ENCODE measurements at regions not wholly inside any gene's neighbourhood (a gene's known extent, or its start where the extent isn't known, plus 50 kb on each side); places are given as distances from the start of the nearest gene placed in this dataset.
A peak's percentile ranks its signal among the peaks of the same experiment; 100 is the strongest.
"Not testable (repeated sequence)": the region's sequence is repeated elsewhere in the genome, so short reads cannot be mapped to it uniquely, and the experiment has no call there.

GRCh38 chrX:106220177-106220576 is 52.1 kb downstream of the PWWP3B start:
- no peaks in the 10 kb centered on the region for H3K27me3 ChIP-seq (replicated peaks; ENCODE audit: control insufficient read depth, insufficient read depth, low read length)
- H3K36me3 ChIP-seq (ENCODE audit: control insufficient read depth, insufficient read depth, low read length, severe bottlenecking), result no peaks in the 10 kb centered on the region
- no peak overlapping the region for H3K4me3 ChIP-seq (ENCODE audit: low read length)
- no peaks in the 10 kb centered on the region for H3K9me3 ChIP-seq (ENCODE audit: control insufficient read depth, low read length)
- DNase-seq (ENCODE audit: low read depth), result no peak
- no peak overlapping the region for H3K9ac ChIP-seq (ENCODE audit: low read length)
- H3K4me1 ChIP-seq (ENCODE audit: control insufficient read depth, insufficient read depth, low read length), result no peaks in the 10 kb centered on the region

DNA sequence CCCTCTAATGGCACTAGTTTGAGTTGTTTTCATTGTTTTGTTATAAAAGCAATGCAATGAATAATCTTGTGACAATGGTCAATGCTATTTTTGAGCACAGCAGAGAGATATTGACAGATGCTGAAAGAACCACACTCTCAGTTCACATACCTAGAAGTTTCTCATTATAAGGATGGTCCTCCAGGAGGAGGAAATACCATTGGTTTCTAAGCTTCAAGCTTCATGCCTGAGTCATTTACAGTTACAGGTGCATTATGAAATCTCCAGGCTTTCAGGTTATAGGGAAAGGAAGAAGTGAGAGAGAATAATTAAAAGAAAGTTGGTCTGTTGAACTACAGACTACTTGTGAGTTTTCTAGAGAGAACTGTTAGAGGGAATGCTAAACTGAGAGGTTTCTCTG is 75.3 kb downstream of the PWWP3B start:
- peaks cover 4% of the 10 kb centered on the region for H3K27me3 ChIP-seq (replicated peaks; ENCODE audit: control insufficient read depth, insufficient read depth, low read length)
- no peaks in the 10 kb centered on the region for H3K36me3 ChIP-seq (ENCODE audit: control insufficient read depth, insufficient read depth, low read length, severe bottlenecking)
- no peak overlapping the region for H3K4me3 ChIP-seq (ENCODE audit: low read length)
- no peaks in the 10 kb centered on the region for H3K9me3 ChIP-seq (ENCODE audit: control insufficient read depth, low read length)
- H3K4me1 ChIP-seq (ENCODE audit: control insufficient read depth, insufficient read depth, low read length), result no peaks in the 10 kb centered on the region
- DNase-seq (ENCODE audit: low read depth), result no peak
- H3K9ac ChIP-seq (ENCODE audit: low read length), result no peak overlapping the region

DNA sequence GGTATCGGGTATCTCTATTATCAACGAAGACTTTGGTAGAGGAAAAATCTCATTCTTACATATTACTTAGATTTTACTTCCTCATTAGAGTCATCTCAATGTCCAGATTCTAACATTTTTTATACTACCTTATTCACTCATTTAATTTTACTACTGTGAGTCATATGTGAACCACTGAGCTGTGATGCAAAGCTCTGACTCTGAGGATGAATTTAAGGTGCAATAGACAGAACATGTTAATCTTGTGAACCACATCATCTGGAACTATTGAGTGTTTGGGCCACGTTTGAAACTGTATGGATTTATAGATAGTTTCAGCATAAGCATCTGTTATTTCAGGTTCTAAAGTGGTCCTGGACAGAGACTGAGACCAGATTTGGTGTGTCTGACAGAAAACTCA is 78.4 kb downstream of the PWWP3B start:
- no peaks in the 10 kb centered on the region for H3K4me1 ChIP-seq (ENCODE audit: control insufficient read depth, insufficient read depth, low read length)
- no peak overlapping the region for H3K4me3 ChIP-seq (ENCODE audit: low read length)
- no peak for DNase-seq (ENCODE audit: low read depth)
- no peaks in the 10 kb centered on the region for H3K9me3 ChIP-seq (ENCODE audit: control insufficient read depth, low read length)
- H3K36me3 ChIP-seq (ENCODE audit: control insufficient read depth, insufficient read depth, low read length, severe bottlenecking), result no peaks in the 10 kb centered on the region
- no peak overlapping the region for H3K9ac ChIP-seq (ENCODE audit: low read length)
- H3K27me3 ChIP-seq (replicated peaks; ENCODE audit: control insufficient read depth, insufficient read depth, low read length), result no peaks in the 10 kb centered on the region

GRCh38 chrX:106247162-106247561 is 79.1 kb downstream of the PWWP3B start:
- Histone ChIP-seq H3K36me3 (ENCODE audit: control insufficient read depth, insufficient read depth, low read length, severe bottlenecking) (no peaks in the 10 kb centered on the region), H3K9me3 (ENCODE audit: control insufficient read depth, low read length) (peaks cover 2% of the 10 kb centered on the region), H3K4me3 (ENCODE audit: low read length) (no peak overlapping the region), H3K4me1 (ENCODE audit: control insufficient read depth, insufficient read depth, low read length) (no peaks in the 10 kb centered on the region), H3K9ac (ENCODE audit: low read length) (no peak overlapping the region), H3K27me3 (replicated peaks; ENCODE audit: control insufficient read depth, insufficient read depth, low read length) (no peaks in the 10 kb centered on the region)
- no peak for DNase-seq (ENCODE audit: low read depth)

DNA sequence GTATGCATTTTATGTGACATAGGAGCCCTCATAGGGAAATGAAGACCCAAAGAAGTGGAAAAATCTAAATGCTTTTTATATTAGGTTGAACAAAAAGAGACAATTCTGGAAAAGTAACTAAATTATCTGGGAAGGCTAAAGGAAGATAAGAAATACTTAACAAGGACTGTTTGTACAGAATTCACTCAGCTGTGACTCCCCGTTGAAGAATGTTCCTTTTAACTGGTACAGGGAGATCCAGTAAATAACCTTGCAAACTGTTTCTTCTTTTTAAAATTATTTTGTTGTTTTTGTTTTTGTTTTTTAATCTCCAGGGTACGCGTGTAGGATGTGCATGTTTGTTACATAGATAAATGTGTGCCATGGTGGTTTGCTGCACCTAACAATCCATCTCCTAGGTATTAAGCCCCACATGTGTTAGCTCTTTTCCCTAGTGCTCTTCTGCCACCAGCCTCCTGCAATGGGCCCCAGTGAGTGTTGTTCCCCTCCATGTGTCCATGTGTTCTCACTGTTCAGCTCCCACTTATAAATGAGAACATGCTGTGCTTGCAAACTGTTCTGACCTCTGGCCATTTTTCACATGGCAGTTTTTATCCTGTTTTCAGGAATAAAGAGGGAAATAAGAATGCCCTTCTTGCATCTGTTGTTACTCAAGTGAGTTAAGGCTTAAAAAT is 81.7 kb downstream of the PWWP3B start:
- Histone ChIP-seq H3K4me3 (ENCODE audit: low read length) (no peak overlapping the region), H3K9ac (ENCODE audit: low read length) (peak overlapping the region; percentile 38), H3K4me1 (ENCODE audit: control insufficient read depth, insufficient read depth, low read length) (no peaks in the 10 kb centered on the region), H3K27me3 (replicated peaks; ENCODE audit: control insufficient read depth, insufficient read depth, low read length) (peaks cover 4% of the 10 kb centered on the region), H3K36me3 (ENCODE audit: control insufficient read depth, insufficient read depth, low read length, severe bottlenecking) (no peaks in the 10 kb centered on the region), H3K9me3 (ENCODE audit: control insufficient read depth, low read length) (peaks cover 16% of the 10 kb centered on the region)
- no peak for DNase-seq (ENCODE audit: low read depth)

- H3K36me3 ChIP-seq (ENCODE audit: control insufficient read depth, insufficient read depth, low read length, severe bottlenecking), result no peaks in the 10 kb centered on the region
- H3K4me3 ChIP-seq (ENCODE audit: low read length), result no peak overlapping the region
- no peaks in the 10 kb centered on the region for H3K4me1 ChIP-seq (ENCODE audit: control insufficient read depth, insufficient read depth, low read length)
- peaks cover 12% of the 10 kb centered on the region for H3K27me3 ChIP-seq (replicated peaks; ENCODE audit: control insufficient read depth, insufficient read depth, low read length)
- H3K9ac ChIP-seq (ENCODE audit: low read length), result no peak overlapping the region
- H3K9me3 ChIP-seq (ENCODE audit: control insufficient read depth, low read length), result peaks cover 19% of the 10 kb centered on the region
- DNase-seq (ENCODE audit: low read depth), result no peak
These were observed 95.7 kb downstream of the PWWP3B start for GRCh38 chrX:106263817-106264216.

DNA sequence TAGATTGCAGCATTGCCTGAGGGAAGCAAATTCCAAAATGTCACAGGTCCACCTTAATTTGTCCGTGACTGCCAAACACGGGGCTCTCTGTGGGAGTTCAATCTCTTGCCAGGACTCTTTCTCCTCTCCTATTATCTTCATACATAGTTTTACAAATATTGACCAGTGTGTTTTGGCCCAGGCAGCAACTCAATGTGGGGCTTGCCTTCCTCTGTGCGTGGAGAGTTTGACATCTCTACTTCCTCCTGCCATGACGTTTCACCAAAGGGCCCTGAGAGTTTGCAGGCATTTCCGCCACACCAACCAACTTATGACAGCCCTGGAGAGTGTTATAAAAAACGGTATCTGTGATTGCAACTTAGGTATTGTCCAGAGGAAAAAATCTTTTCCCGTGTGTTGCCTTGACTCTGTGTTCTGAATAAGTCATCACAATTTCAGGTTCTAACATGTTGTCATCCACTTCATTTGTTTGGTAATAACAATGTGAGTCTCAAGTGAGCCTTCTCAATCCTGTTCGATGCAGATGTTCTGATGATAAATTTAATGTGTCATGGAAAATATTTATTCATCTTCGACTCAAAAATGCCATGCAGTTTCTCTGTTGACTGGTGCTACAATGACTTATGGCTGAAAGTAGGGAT is 106.0 kb downstream of the PWWP3B start:
- H3K36me3 ChIP-seq (ENCODE audit: control insufficient read depth, insufficient read depth, low read length, severe bottlenecking); H3K4me3 ChIP-seq (ENCODE audit: low read length); H3K9ac ChIP-seq (ENCODE audit: low read length); H3K4me1 ChIP-seq (ENCODE audit: control insufficient read depth, insufficient read depth, low read length); H3K27me3 ChIP-seq (replicated peaks; ENCODE audit: control insufficient read depth, insufficient read depth, low read length); H3K9me3 ChIP-seq (ENCODE audit: control insufficient read depth, low read length); DNase-seq (ENCODE audit: low read depth): not testable (repeated sequence)

DNA sequence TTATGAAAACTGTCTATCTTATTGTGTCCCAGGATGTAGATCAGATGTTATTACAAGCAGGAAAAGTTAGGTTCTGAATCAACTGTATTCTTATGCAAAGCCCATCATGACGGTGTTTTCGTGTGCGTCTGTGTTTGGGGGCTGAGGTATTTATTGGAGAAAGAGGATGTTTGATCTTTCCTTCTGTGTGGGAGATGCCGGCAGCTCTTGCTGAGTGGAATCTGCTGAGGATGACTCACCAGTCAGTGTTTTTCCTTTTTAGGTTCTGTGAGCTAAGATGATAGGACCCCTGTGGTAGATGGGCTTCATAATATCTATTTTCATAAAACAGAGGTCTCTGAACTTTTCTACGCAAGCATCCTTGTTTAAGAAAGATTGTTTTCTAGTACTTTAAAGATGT is 107.1 kb downstream of the PWWP3B start:
- H3K4me3 ChIP-seq (ENCODE audit: low read length); H3K27me3 ChIP-seq (replicated peaks; ENCODE audit: control insufficient read depth, insufficient read depth, low read length); H3K9ac ChIP-seq (ENCODE audit: low read length); H3K4me1 ChIP-seq (ENCODE audit: control insufficient read depth, insufficient read depth, low read length); H3K36me3 ChIP-seq (ENCODE audit: control insufficient read depth, insufficient read depth, low read length, severe bottlenecking); DNase-seq (ENCODE audit: low read depth); H3K9me3 ChIP-seq (ENCODE audit: control insufficient read depth, low read length): not testable (repeated sequence)

GRCh38 chrX:106278951-106279350 is 110.8 kb downstream of the PWWP3B start:
- H3K4me1 ChIP-seq (ENCODE audit: control insufficient read depth, insufficient read depth, low read length), result no peaks in the 10 kb centered on the region
- no peak for DNase-seq (ENCODE audit: low read depth)
- no peaks in the 10 kb centered on the region for H3K36me3 ChIP-seq (ENCODE audit: control insufficient read depth, insufficient read depth, low read length, severe bottlenecking)
- H3K4me3 ChIP-seq (ENCODE audit: low read length), result no peak overlapping the region
- H3K9ac ChIP-seq (ENCODE audit: low read length), result no peak overlapping the region
- H3K27me3 ChIP-seq (replicated peaks; ENCODE audit: control insufficient read depth, insufficient read depth, low read length), result peaks cover 16% of the 10 kb centered on the region
- peaks cover 11% of the 10 kb centered on the region for H3K9me3 ChIP-seq (ENCODE audit: control insufficient read depth, low read length)

GRCh38 chrX:106281383-106281782 is 113.3 kb downstream of the PWWP3B start:
- DNase-seq (ENCODE audit: low read depth), result no peak
- Histone ChIP-seq H3K4me3 (ENCODE audit: low read length) (no peak overlapping the region), H3K27me3 (replicated peaks; ENCODE audit: control insufficient read depth, insufficient read depth, low read length) (peaks cover 18% of the 10 kb centered on the region), H3K9ac (ENCODE audit: low read length) (no peak overlapping the region), H3K4me1 (ENCODE audit: control insufficient read depth, insufficient read depth, low read length) (no peaks in the 10 kb centered on the region), H3K9me3 (ENCODE audit: control insufficient read depth, low read length) (peaks cover 17% of the 10 kb centered on the region), H3K36me3 (ENCODE audit: control insufficient read depth, insufficient read depth, low read length, severe bottlenecking) (no peaks in the 10 kb centered on the region)

DNA sequence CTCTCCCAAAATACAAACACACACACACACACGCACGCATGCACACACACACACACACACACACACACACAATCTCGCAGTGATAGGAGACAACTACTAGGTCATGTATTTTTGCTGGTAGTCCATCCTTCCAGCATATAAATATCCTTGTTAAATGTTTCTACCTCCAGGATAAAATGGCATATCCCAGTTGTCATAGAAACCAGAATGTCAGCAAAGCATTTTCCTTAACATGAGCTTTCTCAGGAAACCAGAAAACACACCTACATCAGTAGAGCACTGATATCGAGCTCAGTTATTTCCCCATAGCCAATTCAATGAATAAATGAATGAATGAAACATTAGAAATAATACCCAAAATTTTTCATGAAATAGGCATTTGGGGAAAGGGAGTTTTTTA is 115.7 kb downstream of the PWWP3B start:
- H3K27me3 ChIP-seq (replicated peaks; ENCODE audit: control insufficient read depth, insufficient read depth, low read length), result peaks cover 21% of the 10 kb centered on the region
- no peaks in the 10 kb centered on the region for H3K4me1 ChIP-seq (ENCODE audit: control insufficient read depth, insufficient read depth, low read length)
- no peaks in the 10 kb centered on the region for H3K36me3 ChIP-seq (ENCODE audit: control insufficient read depth, insufficient read depth, low read length, severe bottlenecking)
- peaks cover 17% of the 10 kb centered on the region for H3K9me3 ChIP-seq (ENCODE audit: control insufficient read depth, low read length)
- no peak overlapping the region for H3K9ac ChIP-seq (ENCODE audit: low read length)
- H3K4me3 ChIP-seq (ENCODE audit: low read length), result no peak overlapping the region
- DNase-seq (ENCODE audit: low read depth), result no peak

Data from adipocyte (in vitro differentiated cells).